ENCODE measurements at regions not wholly inside any gene's neighbourhood (a gene's known extent, or its start where the extent isn't known, plus 50 kb on each side); places are given as distances from the start of the nearest gene placed in this dataset.

DNA sequence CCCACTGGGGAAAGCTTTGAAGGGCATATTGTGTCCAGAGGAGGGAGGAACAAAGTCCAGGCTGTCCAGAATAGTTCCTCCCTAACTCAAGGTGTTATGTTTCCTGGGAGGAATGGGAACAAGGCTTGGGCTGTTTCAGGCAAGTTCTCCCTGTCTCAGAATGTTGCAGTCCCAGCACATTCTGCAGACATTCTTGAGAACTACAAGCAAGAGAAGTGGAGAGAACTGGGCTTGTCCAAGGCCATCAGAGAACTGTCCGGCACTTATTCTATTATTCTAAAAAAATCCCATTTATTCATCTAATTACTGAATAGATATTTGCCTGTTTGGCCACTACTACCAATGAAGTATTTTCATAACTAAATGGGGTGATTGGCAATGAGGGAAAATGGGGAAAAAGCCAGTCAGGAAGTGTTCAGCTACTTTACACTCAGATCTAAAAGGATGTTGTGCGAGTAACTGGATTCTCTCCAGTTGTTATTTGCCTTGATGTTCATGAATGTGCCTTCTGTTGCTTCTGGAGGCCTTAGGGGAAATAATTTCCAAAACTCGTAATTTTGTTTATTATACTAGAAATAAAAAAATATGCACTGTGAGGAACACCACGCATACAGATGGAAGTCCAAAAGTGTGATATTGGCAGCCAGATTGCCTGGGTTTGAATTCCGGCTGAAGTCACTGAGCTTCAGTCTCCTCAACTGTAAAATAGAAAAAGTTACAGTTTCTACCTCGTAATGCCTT is 300.1 kb upstream of the RND3 start:
- H3K9ac ChIP-seq (ENCODE audit: low read length in 5 of 5), result no peak overlapping the region
- peaks cover 0 to 12% (median 4%) of the 10 kb centered on the region in 5 donors for H3K4me1 ChIP-seq (ENCODE audit: control insufficient read depth in 5 of 5, insufficient read depth in 5 of 5, low read length in 5 of 5)
- no peaks in the 10 kb centered on the region for H3K27me3 ChIP-seq (ENCODE audit: control insufficient read depth in 5 of 5, insufficient read depth in 4 of 5, low read length in 5 of 5)
- peaks cover 0 to 10% (median 3%) of the 10 kb centered on the region in 5 donors for H3K9me3 ChIP-seq (ENCODE audit: control insufficient read depth in 5 of 5, low read length in 5 of 5)
- no peak overlapping the region for H3K4me3 ChIP-seq (ENCODE audit: low read depth in 1 of 5, low read length in 5 of 5)
- H3K27ac ChIP-seq (ENCODE audit: low read depth, low read length), result no peak overlapping the region
- no peaks in the 10 kb centered on the region for H3K36me3 ChIP-seq (ENCODE audit: control insufficient read depth in 5 of 5, insufficient read depth in 5 of 5, low read length in 5 of 5)

- Histone ChIP-seq H3K4me3 (ENCODE audit: low read depth in 1 of 5, low read length in 5 of 5) (no peak overlapping the region), H3K36me3 (ENCODE audit: control insufficient read depth in 5 of 5, insufficient read depth in 5 of 5, low read length in 5 of 5) (no peaks in the 10 kb centered on the region), H3K9me3 (ENCODE audit: control insufficient read depth in 5 of 5, low read length in 5 of 5) (no peaks in the 10 kb centered on the region), H3K9ac (ENCODE audit: low read length in 5 of 5) (no peak overlapping the region), H3K4me1 (ENCODE audit: control insufficient read depth in 5 of 5, insufficient read depth in 5 of 5, low read length in 5 of 5) (peaks cover 0 to 12% (median 4%) of the 10 kb centered on the region in 5 donors), H3K27me3 (ENCODE audit: control insufficient read depth in 5 of 5, insufficient read depth in 4 of 5, low read length in 5 of 5) (no peaks in the 10 kb centered on the region), H3K27ac (ENCODE audit: low read depth, low read length) (no peak overlapping the region)
These were observed 296.9 kb upstream of the RND3 start for GRCh38 chr2:150784389-150784788.

DNA sequence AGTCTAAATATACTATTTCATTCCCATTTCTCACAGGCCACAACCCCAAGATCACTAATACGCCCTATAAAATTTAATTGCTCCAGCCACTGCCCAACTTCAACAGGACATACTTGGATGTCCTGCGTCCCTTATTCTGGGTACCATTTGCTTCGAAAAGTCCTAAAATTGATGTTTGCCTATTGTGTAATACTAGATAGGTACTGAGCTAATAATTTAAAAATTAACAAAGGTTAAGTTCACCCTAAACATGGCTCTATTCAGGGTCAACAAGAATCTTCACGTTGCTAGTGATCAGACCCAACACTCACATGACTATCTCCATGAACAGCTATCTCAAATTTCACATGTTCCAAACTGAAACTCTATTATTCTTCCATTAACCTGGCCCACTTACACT is 296.4 kb upstream of the RND3 start:
- no peaks in the 10 kb centered on the region for H3K36me3 ChIP-seq (ENCODE audit: control insufficient read depth in 5 of 5, insufficient read depth in 5 of 5, low read length in 5 of 5)
- H3K27me3 ChIP-seq (ENCODE audit: control insufficient read depth in 5 of 5, insufficient read depth in 4 of 5, low read length in 5 of 5), result no peaks in the 10 kb centered on the region
- no peaks in the 10 kb centered on the region for H3K9me3 ChIP-seq (ENCODE audit: control insufficient read depth in 5 of 5, low read length in 5 of 5)
- no peak overlapping the region for H3K27ac ChIP-seq (ENCODE audit: low read depth, low read length)
- H3K4me3 ChIP-seq (ENCODE audit: low read depth in 1 of 5, low read length in 5 of 5), result no peak overlapping the region
- H3K4me1 ChIP-seq (ENCODE audit: control insufficient read depth in 5 of 5, insufficient read depth in 5 of 5, low read length in 5 of 5), result peaks cover 0 to 12% (median 8%) of the 10 kb centered on the region in 5 donors
- no peak overlapping the region for H3K9ac ChIP-seq (ENCODE audit: low read length in 5 of 5)

DNA sequence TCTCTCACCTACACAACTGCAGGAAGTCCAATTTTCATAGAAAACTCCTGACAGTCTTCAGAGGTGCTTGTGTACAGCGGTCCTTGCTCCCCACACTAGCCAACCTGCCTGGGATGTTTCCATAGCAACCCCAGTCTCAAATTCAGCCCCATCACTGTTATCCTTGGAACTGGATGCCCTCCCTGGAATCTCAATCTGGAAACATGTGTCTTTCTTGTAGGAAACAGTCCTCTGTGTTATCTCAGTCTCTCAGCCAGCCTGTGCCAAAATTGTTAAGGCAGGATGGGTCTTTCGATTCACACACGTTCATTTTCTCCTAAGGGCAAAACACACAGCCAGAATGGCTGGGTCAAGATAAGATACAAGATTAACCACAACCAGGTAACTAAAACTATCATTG is 295.5 kb upstream of the RND3 start:
- Histone ChIP-seq H3K27ac (ENCODE audit: low read depth, low read length) (no peak overlapping the region), H3K9me3 (ENCODE audit: control insufficient read depth in 5 of 5, low read length in 5 of 5) (no peaks in the 10 kb centered on the region), H3K9ac (ENCODE audit: low read length in 5 of 5) (no peak overlapping the region), H3K4me1 (ENCODE audit: control insufficient read depth in 5 of 5, insufficient read depth in 5 of 5, low read length in 5 of 5) (peaks cover 0 to 14% (median 9%) of the 10 kb centered on the region in 5 donors), H3K36me3 (ENCODE audit: control insufficient read depth in 5 of 5, insufficient read depth in 5 of 5, low read length in 5 of 5) (no peaks in the 10 kb centered on the region), H3K4me3 (ENCODE audit: low read depth in 1 of 5, low read length in 5 of 5) (no peak overlapping the region), H3K27me3 (ENCODE audit: control insufficient read depth in 5 of 5, insufficient read depth in 4 of 5, low read length in 5 of 5) (no peaks in the 10 kb centered on the region)

GRCh38 chr2:150782613-150783012 is 295.1 kb upstream of the RND3 start:
- Histone ChIP-seq H3K27me3 (ENCODE audit: control insufficient read depth in 5 of 5, insufficient read depth in 4 of 5, low read length in 5 of 5) (no peaks in the 10 kb centered on the region), H3K36me3 (ENCODE audit: control insufficient read depth in 5 of 5, insufficient read depth in 5 of 5, low read length in 5 of 5) (no peaks in the 10 kb centered on the region), H3K4me3 (ENCODE audit: low read depth in 1 of 5, low read length in 5 of 5) (no peak overlapping the region), H3K9me3 (ENCODE audit: control insufficient read depth in 5 of 5, low read length in 5 of 5) (no peaks in the 10 kb centered on the region), H3K4me1 (ENCODE audit: control insufficient read depth in 5 of 5, insufficient read depth in 5 of 5, low read length in 5 of 5) (peaks cover 0 to 14% (median 9%) of the 10 kb centered on the region in 5 donors), H3K27ac (ENCODE audit: low read depth, low read length) (no peak overlapping the region), H3K9ac (ENCODE audit: low read length in 5 of 5) (no peak overlapping the region)

- Histone ChIP-seq H3K4me1 (ENCODE audit: control insufficient read depth in 5 of 5, insufficient read depth in 5 of 5, low read length in 5 of 5) (peaks cover 0 to 10% (median 0%) of the 10 kb centered on the region in 5 donors), H3K27me3 (ENCODE audit: control insufficient read depth in 5 of 5, insufficient read depth in 4 of 5, low read length in 5 of 5) (no peaks in the 10 kb centered on the region), H3K4me3 (ENCODE audit: low read depth in 1 of 5, low read length in 5 of 5) (no peak overlapping the region), H3K27ac (ENCODE audit: low read depth, low read length) (no peak overlapping the region), H3K36me3 (ENCODE audit: control insufficient read depth in 5 of 5, insufficient read depth in 5 of 5, low read length in 5 of 5) (no peaks in the 10 kb centered on the region), H3K9ac (ENCODE audit: low read length in 5 of 5) (no peak overlapping the region), H3K9me3 (ENCODE audit: control insufficient read depth in 5 of 5, low read length in 5 of 5) (no peaks in the 10 kb centered on the region)
These were observed 293.7 kb upstream of the RND3 start for GRCh38 chr2:150781142-150781541.

- no peaks in the 10 kb centered on the region for H3K9me3 ChIP-seq (ENCODE audit: control insufficient read depth in 5 of 5, low read length in 5 of 5)
- no peak overlapping the region for H3K4me3 ChIP-seq (ENCODE audit: low read depth in 1 of 5, low read length in 5 of 5)
- H3K36me3 ChIP-seq (ENCODE audit: control insufficient read depth in 5 of 5, insufficient read depth in 5 of 5, low read length in 5 of 5), result no peaks in the 10 kb centered on the region
- no peaks in the 10 kb centered on the region for H3K27me3 ChIP-seq (ENCODE audit: control insufficient read depth in 5 of 5, insufficient read depth in 4 of 5, low read length in 5 of 5)
- H3K4me1 ChIP-seq (ENCODE audit: control insufficient read depth in 5 of 5, insufficient read depth in 5 of 5, low read length in 5 of 5), result peaks cover 0 to 10% (median 0%) of the 10 kb centered on the region in 5 donors
- no peak overlapping the region for H3K27ac ChIP-seq (ENCODE audit: low read depth, low read length)
- H3K9ac ChIP-seq (ENCODE audit: low read length in 5 of 5), result no peak overlapping the region
These were observed 291.4 kb upstream of the RND3 start for GRCh38 chr2:150778828-150779227.

DNA sequence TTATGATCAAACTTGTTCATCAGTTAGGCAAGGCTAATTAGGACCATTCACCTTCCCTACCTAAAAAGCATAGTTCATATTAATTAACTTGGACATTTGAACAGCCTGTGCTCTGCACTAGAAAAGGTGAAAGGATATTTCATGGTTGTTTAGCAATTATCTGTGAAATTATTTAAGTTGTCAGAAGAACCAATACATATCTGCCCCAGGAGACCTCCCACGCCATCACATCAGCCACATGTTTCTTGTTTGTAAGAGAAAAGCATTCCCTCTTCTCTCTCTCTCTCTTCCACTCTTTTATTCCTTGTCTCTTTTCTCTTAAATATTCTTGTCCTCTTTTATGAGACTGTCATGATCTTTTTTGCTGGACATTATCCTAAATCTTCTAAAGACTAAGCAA is 282.0 kb upstream of the RND3 start:
- Histone ChIP-seq H3K27ac (ENCODE audit: low read depth, low read length) (no peak overlapping the region), H3K36me3 (ENCODE audit: control insufficient read depth in 5 of 5, insufficient read depth in 5 of 5, low read length in 5 of 5) (no peaks in the 10 kb centered on the region), H3K9me3 (ENCODE audit: control insufficient read depth in 5 of 5, low read length in 5 of 5) (no peaks in the 10 kb centered on the region), H3K4me1 (ENCODE audit: control insufficient read depth in 5 of 5, insufficient read depth in 5 of 5, low read length in 5 of 5) (no peaks in the 10 kb centered on the region), H3K9ac (ENCODE audit: low read length in 5 of 5) (no peak overlapping the region), H3K4me3 (ENCODE audit: low read depth in 1 of 5, low read length in 5 of 5) (no peak overlapping the region), H3K27me3 (ENCODE audit: control insufficient read depth in 5 of 5, insufficient read depth in 4 of 5, low read length in 5 of 5) (no peaks in the 10 kb centered on the region)

DNA sequence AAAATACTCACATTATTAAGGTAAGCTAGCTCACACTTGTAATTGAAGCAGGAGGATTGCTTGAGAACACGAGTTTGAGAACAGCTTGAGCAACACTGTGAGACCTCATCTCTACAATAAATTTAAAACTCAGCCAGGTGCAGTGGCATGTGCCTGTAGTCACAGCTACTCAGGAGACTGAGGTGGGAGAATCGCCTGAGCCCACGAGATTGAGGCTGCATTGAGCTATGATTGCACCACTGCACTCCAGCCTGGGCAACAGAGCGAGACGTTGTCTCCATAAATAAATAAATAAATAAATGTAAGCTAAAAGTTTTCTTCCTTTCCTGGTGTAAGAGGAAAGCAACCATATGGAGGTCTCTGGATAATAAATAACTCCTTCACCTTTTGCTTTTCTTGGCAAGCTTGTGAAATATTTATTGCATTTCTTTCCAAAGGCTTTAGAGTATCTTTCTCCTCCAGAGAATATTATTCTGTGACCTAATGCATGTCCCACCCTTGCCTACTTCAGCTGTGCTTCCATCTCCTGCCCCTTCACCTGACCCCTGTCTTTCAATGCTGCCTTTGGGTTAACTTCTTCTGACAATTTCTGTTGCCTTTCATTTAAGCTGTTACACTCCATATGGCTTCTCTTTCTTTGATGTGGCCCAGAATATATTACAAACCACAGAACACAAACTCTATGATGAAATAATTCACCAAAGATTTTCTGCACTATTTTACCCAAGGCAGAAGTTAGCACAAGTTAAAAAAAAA is 280.7 kb upstream of the RND3 start:
- H3K36me3 ChIP-seq (ENCODE audit: control insufficient read depth in 5 of 5, insufficient read depth in 5 of 5, low read length in 5 of 5), result no peaks in the 10 kb centered on the region
- no peaks in the 10 kb centered on the region for H3K4me1 ChIP-seq (ENCODE audit: control insufficient read depth in 5 of 5, insufficient read depth in 5 of 5, low read length in 5 of 5)
- no peak overlapping the region for H3K4me3 ChIP-seq (ENCODE audit: low read depth in 1 of 5, low read length in 5 of 5)
- H3K27ac ChIP-seq (ENCODE audit: low read depth, low read length), result no peak overlapping the region
- H3K9me3 ChIP-seq (ENCODE audit: control insufficient read depth in 5 of 5, low read length in 5 of 5), result no peaks in the 10 kb centered on the region
- H3K27me3 ChIP-seq (ENCODE audit: control insufficient read depth in 5 of 5, insufficient read depth in 4 of 5, low read length in 5 of 5), result no peaks in the 10 kb centered on the region
- no peak overlapping the region for H3K9ac ChIP-seq (ENCODE audit: low read length in 5 of 5)

- Histone ChIP-seq H3K4me1 (ENCODE audit: control insufficient read depth in 5 of 5, insufficient read depth in 5 of 5, low read length in 5 of 5) (peaks cover 0 to 5% (median 3%) of the 10 kb centered on the region in 5 donors), H3K9me3 (ENCODE audit: control insufficient read depth in 5 of 5, low read length in 5 of 5) (no peaks in the 10 kb centered on the region), H3K4me3 (ENCODE audit: low read depth in 1 of 5, low read length in 5 of 5) (no peak overlapping the region), H3K36me3 (ENCODE audit: control insufficient read depth in 5 of 5, insufficient read depth in 5 of 5, low read length in 5 of 5) (no peaks in the 10 kb centered on the region), H3K27me3 (ENCODE audit: control insufficient read depth in 5 of 5, insufficient read depth in 4 of 5, low read length in 5 of 5) (no peaks in the 10 kb centered on the region), H3K27ac (ENCODE audit: low read depth, low read length) (no peak overlapping the region), H3K9ac (ENCODE audit: low read length in 5 of 5) (no peak overlapping the region)
These were observed 275.1 kb upstream of the RND3 start for GRCh38 chr2:150762571-150762970.
